H9 (cell line): ENCODE measurements at regions not wholly inside any gene's neighbourhood (a gene's known extent, or its start where the extent isn't known, plus 50 kb on each side); places are given as distances from the start of the nearest gene placed in this dataset.

Experiments
- DNase-seq: peaks from one replicate; pipeline ENCODE4 v3.0.0-alpha.2; 2017
- H2AFZ ChIP-seq: one replicate; pipeline ENCODE4 v1.6.1; 2013; ENCODE audit warnings: mild to moderate bottlenecking, low read length, control low read depth, moderate library complexity
- H2AK5ac ChIP-seq: 2 replicates; pipeline ENCODE4 v1.6.1; 2013; ENCODE audit warnings: low read length, control low read depth, mixed read lengths; ENCODE audit not compliant: insufficient read length
- H2BK120ac ChIP-seq: one replicate; pipeline ENCODE4 v1.6.1; 2013; ENCODE audit warnings: low read depth, mild to moderate bottlenecking, low read length, control low read depth, inconsistent platforms; ENCODE audit not compliant: poor library complexity, severe bottlenecking
- H2BK12ac ChIP-seq: 2 replicates; pipeline ENCODE4 v1.6.1; 2013; ENCODE audit warnings: low read length, control low read depth, mixed read lengths, low read depth; ENCODE audit not compliant: insufficient read length
- H2BK15ac ChIP-seq: 2 replicates; pipeline ENCODE4 v1.6.1; 2013; ENCODE audit warnings: low read depth, low read length, control low read depth
- H2BK20ac ChIP-seq: one replicate; pipeline ENCODE4 v1.6.1; 2013; ENCODE audit warnings: low read depth, mild to moderate bottlenecking, low read length, control low read depth, inconsistent platforms; ENCODE audit not compliant: poor library complexity, severe bottlenecking
- H2BK5ac ChIP-seq: 2 replicates; pipeline ENCODE4 v1.6.1; 2013; ENCODE audit warnings: low read length, control low read depth, mixed read lengths; ENCODE audit not compliant: insufficient read length
- H3K14ac ChIP-seq: 2 replicates; pipeline ENCODE4 v1.6.1; 2013; ENCODE audit warnings: low read length, control low read depth; ENCODE audit not compliant: insufficient read depth
- H3K18ac ChIP-seq: 2 replicates; pipeline ENCODE4 v1.6.1; 2013; ENCODE audit warnings: low read depth, mild to moderate bottlenecking, mixed read lengths, low read length, control low read depth; ENCODE audit not compliant: insufficient read length
- H3K23ac ChIP-seq: 2 replicates; pipeline ENCODE4 v1.6.1; 2013; ENCODE audit warnings: low read length, control low read depth, mixed read lengths, low read depth; ENCODE audit not compliant: insufficient read length
- H3K23me2 ChIP-seq: 2 replicates; pipeline ENCODE4 v1.6.1; 2013; ENCODE audit warnings: low read depth, mild to moderate bottlenecking, mixed read lengths, low read length, control low read depth; ENCODE audit not compliant: insufficient read length, poor library complexity, severe bottlenecking
- H3K27ac ChIP-seq: 2 replicates; pipeline ENCODE4 v1.5.1; 2013; ENCODE audit warnings: low read length, control low read depth, mixed read lengths, low read depth; ENCODE audit not compliant: insufficient read length
- H3K27me3 ChIP-seq: 2 replicates; pipeline ENCODE4 v1.6.1; 2013; ENCODE audit warnings: low read length, control low read depth, inconsistent platforms; ENCODE audit not compliant: insufficient read depth
- H3K4ac ChIP-seq: 2 replicates; pipeline ENCODE4 v1.6.1; 2013; ENCODE audit warnings: low read depth, mild to moderate bottlenecking, control low read depth, inconsistent platforms, low read length, moderate library complexity
- H3K4me1 ChIP-seq: 2 replicates; pipeline ENCODE4 v1.6.1; 2013; ENCODE audit warnings: low read length, control low read depth, inconsistent platforms; ENCODE audit not compliant: insufficient read depth
- H3K4me2 ChIP-seq: 2 replicates; pipeline ENCODE4 v1.6.1; 2013; ENCODE audit warnings: low read length, control low read depth, mixed read lengths; ENCODE audit not compliant: insufficient read length, insufficient read depth
- H3K56ac ChIP-seq: 2 replicates; pipeline ENCODE4 v1.6.1; 2013; ENCODE audit warnings: low read depth, mild to moderate bottlenecking, mixed read lengths, low read length, control low read depth; ENCODE audit not compliant: insufficient read length
- H3K79me1 ChIP-seq: 2 replicates; pipeline ENCODE4 v1.6.1; 2013; ENCODE audit warnings: low read depth, mild to moderate bottlenecking, moderate library complexity, low read length, control low read depth, inconsistent platforms; ENCODE audit not compliant: insufficient read depth, poor library complexity, severe bottlenecking
- H3K79me2 ChIP-seq: 2 replicates; pipeline ENCODE4 v1.6.1; 2013; ENCODE audit warnings: low read length, control low read depth, inconsistent platforms; ENCODE audit not compliant: insufficient read depth
- H3K9ac ChIP-seq: 2 replicates; pipeline ENCODE4 v1.6.1; 2013; ENCODE audit warnings: low read length, control low read depth, mixed read lengths; ENCODE audit not compliant: insufficient read length; ENCODE audit errors: extremely low read depth
- H3K9me3 ChIP-seq: one replicate; pipeline ENCODE4 v1.6.1; 2013; ENCODE audit warnings: low read depth, low read length, inconsistent platforms; ENCODE audit not compliant: control insufficient read depth
- H3T11ph ChIP-seq: one replicate; pipeline ENCODE4 v1.6.1; 2013; ENCODE audit warnings: mild to moderate bottlenecking, low read length, control low read depth, inconsistent platforms
- H4K20me1 ChIP-seq: one replicate; pipeline ENCODE4 v1.6.1; 2013; ENCODE audit not compliant: control insufficient read depth, insufficient read length, insufficient read depth
- H4K5ac ChIP-seq: 2 replicates; pipeline ENCODE4 v1.6.1; 2013; ENCODE audit warnings: low read depth, mild to moderate bottlenecking, mixed read lengths, low read length, control low read depth; ENCODE audit not compliant: insufficient read length
- H4K8ac ChIP-seq: replicated peaks from 2 replicates; pipeline ENCODE4 v1.6.1; 2013; ENCODE audit warnings: low read length, control low read depth, mixed read lengths, low read depth; ENCODE audit not compliant: insufficient read length
- H4K91ac ChIP-seq: 2 replicates; pipeline ENCODE4 v1.6.1; 2013; ENCODE audit warnings: low read depth, mild to moderate bottlenecking, moderate library complexity, mixed read lengths, low read length, control low read depth; ENCODE audit not compliant: insufficient read length
- H3K27ac Mint-ChIP-seq, 3 experiments: 2 replicates in 2 of 3; 3 replicates in 1 of 3; pipeline ENCODE4 v1.8.0; 2020 to 2021; ENCODE audit warnings: mixed read lengths in 3 of 3, mild to moderate bottlenecking in 1 of 3, moderate library complexity in 1 of 3
- H3K27me3 Mint-ChIP-seq: 2 replicates; pipeline ENCODE4 v1.8.0; 2021; ENCODE audit warnings: low read depth, mild to moderate bottlenecking, moderate library complexity, mixed read lengths
- H3K36me3 Mint-ChIP-seq, 3 experiments: 2 replicates in 2 of 3; 3 replicates in 1 of 3; pipeline ENCODE4 v1.8.0; 2020 to 2021; ENCODE audit warnings: low read depth in 3 of 3, mixed read lengths in 3 of 3; ENCODE audit not compliant: insufficient read depth in 1 of 3
- H3K4me1 Mint-ChIP-seq, 2 experiments: 2 replicates each; pipeline ENCODE4 v1.8.0; 2020; ENCODE audit warnings: mixed read lengths in 2 of 2
- H3K4me3 Mint-ChIP-seq, 2 experiments: 2 replicates in 1 of 2; 3 replicates in 1 of 2; pipeline ENCODE4 v1.8.0; 2020 to 2021; ENCODE audit warnings: mild to moderate bottlenecking in 2 of 2, mixed read lengths in 2 of 2, moderate library complexity in 1 of 2
- H3K9me3 Mint-ChIP-seq, 2 experiments: 2 replicates in 1 of 2; 3 replicates in 1 of 2; pipeline ENCODE4 v1.8.0; 2020; ENCODE audit warnings: mild to moderate bottlenecking in 2 of 2, mixed read lengths in 2 of 2, moderate library complexity in 1 of 2
- CTCF ChIP-seq: fragments of 200-600 bp; sonication (generic); conservative IDR thresholded peaks from 3 replicates; pipeline ENCODE4 v1.8.0; 2021; ENCODE audit warnings: antibody characterized with exemption, mild to moderate bottlenecking
- WGBS: extraction: QIAGEN DNeasy Blood & Tissue Kit; methylation state at CpG from one replicate; pipeline ENCODE4 v1.1.7; 2013; ENCODE audit warnings: missing lambda C conversion rate, low lambda C conversion rate, mixed read lengths; ENCODE audit not compliant: insufficient read length; ENCODE audit errors: extremely low coverage; 5-methylcytosine and 5-hydroxymethylcytosine counted together

- no peak for TF ChIP-seq CTCF
- Histone ChIP-seq H2BK5ac (no peak overlapping the region), H2AK5ac (no peak overlapping the region), H3K4ac (no peak overlapping the region), H3K27me3 (no peaks in the 10 kb centered on the region), H4K8ac (no peak overlapping the region), H3K14ac (no peak overlapping the region), H3K23me2 (no peaks in the 10 kb centered on the region), H4K91ac (no peak overlapping the region), H3K4me2 (no peak overlapping the region), H2BK15ac (no peak overlapping the region), H3K27ac (no peak overlapping the region), H2BK12ac (no peak overlapping the region), H3K9me3 (no peaks in the 10 kb centered on the region), H3K79me2 (no peaks in the 10 kb centered on the region), H4K20me1 (no peaks in the 10 kb centered on the region), H3T11ph (no peak overlapping the region), H3K9ac (no peak overlapping the region), H3K18ac (no peak overlapping the region), H3K23ac (no peak overlapping the region), H2BK120ac (no peak overlapping the region), H3K79me1 (no peaks in the 10 kb centered on the region), H4K5ac (no peak overlapping the region), H3K56ac (no peak overlapping the region), H2AFZ (no peak overlapping the region), H2BK20ac (no peak overlapping the region), H3K4me1 (no peaks in the 10 kb centered on the region)
- WGBS = no CpG with 5 or more reads among the region's 2 CpGs
- no peak for DNase-seq
- peaks cover 0 to 5% (median 2%) of the 10 kb centered on the region in 3 experiments; a peak in 2 of 7 replicates for H3K36me3 Mint-ChIP-seq
- no peaks in the 10 kb centered on the region; a peak in 3 of 5 replicates for H3K9me3 Mint-ChIP-seq
- H3K4me3 Mint-ChIP-seq = no peak overlapping the region
- no peaks in the 10 kb centered on the region for H3K27me3 Mint-ChIP-seq
- peaks cover 13 to 14% of the 10 kb centered on the region in 2 experiments for H3K4me1 Mint-ChIP-seq
- no peak overlapping the region for H3K27ac Mint-ChIP-seq
Observed at GRCh38 chr5:112686675-112687074, 51.0 kb upstream of the APC start.
